Psoas muscle (tissue), 7 donors: ENCODE measurements at regions not wholly inside any gene's neighbourhood (a gene's known extent, or its start where the extent isn't known, plus 50 kb on each side); places are given as distances from the start of the nearest gene placed in this dataset.

Source experiments
- ATAC-seq, 4 donors: fragments of 200-7000 bp; cut with Tn5 transposase; one replicate each; pipeline ENCODE4 v1.9.1; 2020; ENCODE audit warnings: moderate library complexity in 3 of 4, mild to moderate bottlenecking in 2 of 4
- DNase-seq, 2 donors: peaks; one replicate each; pipeline ENCODE4 v3.0.0-alpha.2; 2020
- H3K27ac ChIP-seq: fragments of 200-600 bp; one replicate; pipeline ENCODE4 v1.8.0; 2022
- H3K27me3 ChIP-seq, 3 donors: fragments of 200-600 bp in 1 of 3; one replicate each; pipeline versions ENCODE4 v1.6.1 to v1.8.0; 2013 to 2022; ENCODE audit warnings: low read length in 2 of 3, mild to moderate bottlenecking in 2 of 3, moderate library complexity in 1 of 3; ENCODE audit not compliant: insufficient read depth in 3 of 3
- H3K36me3 ChIP-seq, 2 donors: fragments of 200-600 bp in 1 of 2; one replicate each; pipeline versions ENCODE4 v1.6.1 to v1.8.0; 2013 to 2022; ENCODE audit warnings: low read depth in 1 of 2, mild to moderate bottlenecking in 1 of 2, moderate library complexity in 1 of 2; ENCODE audit not compliant: insufficient read depth in 1 of 2
- H3K4me1 ChIP-seq: fragments of 200-600 bp; one replicate; pipeline ENCODE4 v1.8.0; 2022
- H3K4me3 ChIP-seq: fragments of 200-600 bp; one replicate; pipeline ENCODE4 v1.8.0; 2022; ENCODE audit warnings: mild to moderate bottlenecking
- H3K9me3 ChIP-seq: fragments of 200-600 bp; one replicate; pipeline ENCODE4 v1.8.0; 2022
- CTCF ChIP-seq: fragments of 200-600 bp; IDR thresholded peaks from one replicate; pipeline ENCODE4 v1.8.0; 2022; ENCODE audit warnings: antibody characterized with exemption
- WGBS, 3 donors: extraction: QIAGEN DNeasy Blood & Tissue Kit; methylation state at CpG; one replicate each; pipeline versions ENCODE4 v1.1.6 to v1.1.7; 2013; 5-methylcytosine and 5-hydroxymethylcytosine counted together
- intact Hi-C, 2 donors: fragments of 100-400 bp; cut with DNase I; formaldehyde crosslinking; loops; one replicate each; pipeline versions ENCODE4 v1.11.0 to v1.14.2; 2022
- donor health status: healthy with polysubstance abuse.
- donor health status: DM: no; HTN: no; CAD: no; lungs with moderate emphysema.
- donor health status: Bipolar disorder and iron deficiency.
- donor health status: healthy.
- donor health status: DM: yes; HTN: yes; CAD: no.
- donor health status: DM: no; HTN: no; CAD: no.
- donor health status: DM: yes; HTN: yes; CAD: no.

GRCh38 chr3:124299831-124300230 is 307.9 kb upstream of the ROPN1 start:
- ATAC-seq (no peak), DNase-seq (no peak)
- 87 to 91% (median 91%) methylated on average over 1 of the region's 1 CpG for WGBS, 3 donors
- Histone ChIP-seq H3K9me3 (no peaks in the 10 kb centered on the region), H3K4me3 (no peak overlapping the region), H3K27me3 (peaks cover 0 to 1% (median 0%) of the 10 kb centered on the region in 3 donors), H3K27ac (no peak overlapping the region), H3K4me1 (no peaks in the 10 kb centered on the region), H3K36me3 (no peaks in the 10 kb centered on the region)
- no peak for TF ChIP-seq CTCF
- intact Hi-C loops = no loop called here

GRCh38 chr3:124300416-124300815 is 308.5 kb upstream of the ROPN1 start:
- ATAC-seq (no peak), DNase-seq (no peak)
- no peaks in the 10 kb centered on the region for H3K9me3 ChIP-seq
- H3K36me3 ChIP-seq = no peaks in the 10 kb centered on the region
- peaks cover 0 to 1% (median 0%) of the 10 kb centered on the region in 3 donors for H3K27me3 ChIP-seq
- H3K4me3 ChIP-seq = no peak overlapping the region
- intact Hi-C loops = no loop called here
- no peak overlapping the region for H3K27ac ChIP-seq
- H3K4me1 ChIP-seq = no peaks in the 10 kb centered on the region
- no peak for TF ChIP-seq CTCF
- 42 to 69% (median 47%) methylated on average over 4 of the region's 4 CpGs for WGBS, 3 donors

- Histone ChIP-seq H3K4me3 (no peak overlapping the region), H3K9me3 (peaks cover 17% of the 10 kb centered on the region), H3K36me3 (no peaks in the 10 kb centered on the region), H3K27me3 (no peaks in the 10 kb centered on the region), H3K4me1 (no peaks in the 10 kb centered on the region), H3K27ac (no peak overlapping the region)
- ATAC-seq = no peak
- no peak for DNase-seq
- intact Hi-C loops = no loop called here
- 85 to 89% (median 88%) methylated on average over 5 of the region's 5 CpGs for WGBS, 3 donors
- no peak for TF ChIP-seq CTCF
These were observed 311.5 kb upstream of the ROPN1 start for GRCh38 chr3:124303305-124303910.

- no peak for TF ChIP-seq CTCF
- no peak overlapping the region for H3K27ac ChIP-seq
- no peak overlapping the region for H3K4me3 ChIP-seq
- H3K4me1 ChIP-seq = no peaks in the 10 kb centered on the region
- intact Hi-C loops = no loop called here
- no peaks in the 10 kb centered on the region for H3K36me3 ChIP-seq
- no peak for DNase-seq
- peaks cover 17% of the 10 kb centered on the region for H3K9me3 ChIP-seq
- ATAC-seq = no peak
- H3K27me3 ChIP-seq = no peaks in the 10 kb centered on the region
These were observed 314.7 kb upstream of the ROPN1 start for GRCh38 chr3:124306665-124307064.

GRCh38 chr3:124313621-124314020 is 321.7 kb upstream of the ROPN1 start:
- DNase-seq = no peak
- H3K9me3 ChIP-seq = no peaks in the 10 kb centered on the region
- no peaks in the 10 kb centered on the region for H3K4me1 ChIP-seq
- WGBS, 3 donors = 91 to 98% (median 97%) methylated on average over 3 of the region's 3 CpGs
- no peak for ATAC-seq
- no peak overlapping the region for H3K27ac ChIP-seq
- no peak for TF ChIP-seq CTCF
- no peaks in the 10 kb centered on the region for H3K36me3 ChIP-seq
- no peaks in the 10 kb centered on the region for H3K27me3 ChIP-seq
- no peak overlapping the region for H3K4me3 ChIP-seq
- intact Hi-C loops = no loop called here
